Left ventricle myocardium superior (tissue), 1 donor: ENCODE measurements at regions not wholly inside any gene's neighbourhood (a gene's known extent, or its start where the extent isn't known, plus 50 kb on each side); places are given as distances from the start of the nearest gene placed in this dataset.

Experiments
- ATAC-seq: fragments of 200-7000 bp; cut with Tn5 transposase; one replicate; pipeline ENCODE4 v1.9.1; 2020; ENCODE audit warnings: mild to moderate bottlenecking, moderate library complexity
- DNase-seq: peaks from one replicate; pipeline ENCODE4 v3.0.0-alpha.2; 2020
- intact Hi-C: fragments of 100-400 bp; cut with micrococcal nuclease; formaldehyde crosslinking; loops from one replicate; pipeline ENCODE4 v1.11.0; 2022
- donor health status: DM: no; HTN: yes; CAD: no; lungs with severe emphysema.

DNA sequence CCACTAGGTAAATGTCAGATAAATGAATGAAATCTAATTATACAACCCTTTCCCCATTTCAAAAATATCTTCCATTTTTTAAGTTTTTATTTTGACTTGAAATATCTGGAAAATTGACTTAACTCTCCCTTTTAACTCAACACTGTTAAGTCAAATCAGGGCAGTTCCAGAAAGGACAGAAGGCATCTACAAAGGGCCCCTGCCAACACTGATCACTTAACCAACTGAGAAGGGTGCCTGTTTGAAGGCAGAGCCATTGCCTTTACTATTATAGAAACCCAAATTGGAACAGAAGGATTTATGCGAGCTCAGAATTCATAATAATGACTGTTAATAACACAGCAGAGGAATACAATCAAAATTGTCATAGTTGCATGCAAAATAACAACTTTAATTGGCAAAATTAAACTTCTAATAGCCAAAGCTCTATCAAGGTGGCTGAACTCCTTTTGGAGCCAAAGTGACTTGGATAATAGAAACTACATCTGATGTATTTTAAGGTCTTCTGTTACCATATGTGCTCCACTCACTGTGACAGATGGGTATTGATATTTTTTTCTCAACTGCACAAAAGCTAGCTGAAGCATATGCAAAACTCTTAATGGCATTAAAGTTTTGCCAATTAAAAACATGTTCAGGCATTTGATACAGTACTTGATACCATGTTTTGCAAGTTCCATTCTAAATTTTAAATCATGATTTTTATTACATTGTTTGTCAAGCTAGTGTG, 383.8 kb downstream of the NOVA1 start:
- intact Hi-C loops: no loop called here
- no peak for ATAC-seq
- DNase-seq: no peak

DNA sequence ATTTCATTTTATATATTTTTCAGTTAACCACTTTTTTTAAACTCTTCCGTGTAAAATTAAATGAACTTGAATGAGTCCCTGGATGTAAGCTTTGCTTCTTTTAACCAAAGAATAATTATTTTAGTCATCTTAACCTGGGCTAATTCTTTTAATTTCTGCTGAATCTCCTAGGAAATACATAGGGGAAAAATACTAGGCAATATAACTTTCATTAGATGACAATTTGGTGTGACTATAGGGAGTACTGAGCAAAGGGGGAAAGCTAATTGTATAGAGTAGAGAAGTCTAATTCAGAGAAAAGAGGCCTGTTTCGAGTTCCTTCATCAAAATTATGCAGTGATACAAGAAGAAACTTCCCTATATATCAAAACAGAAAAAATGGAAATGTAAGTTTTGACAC, 388.1 kb downstream of the NOVA1 start:
- intact Hi-C loops: no loop called here

DNA sequence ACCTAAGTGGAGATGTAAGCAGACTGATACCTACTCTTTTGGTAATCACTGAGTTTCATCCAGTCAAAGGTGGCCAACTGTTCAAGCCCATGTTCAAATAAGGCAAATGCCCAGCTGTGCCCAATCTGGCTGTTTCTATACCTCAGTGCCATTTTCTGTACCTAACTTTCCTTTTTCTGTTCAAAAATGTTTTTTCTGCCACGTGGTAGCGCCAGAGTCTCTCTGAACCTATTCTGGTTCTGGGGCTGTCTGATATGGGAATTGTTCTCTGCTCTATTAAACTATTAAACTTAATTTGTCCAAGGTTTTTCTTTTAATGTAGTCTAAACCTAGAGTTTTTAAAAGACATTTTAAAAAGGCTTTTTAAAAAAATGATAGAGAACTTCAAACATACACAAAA, 391.2 kb downstream of the NOVA1 start:
- intact Hi-C loops: no loop called here

More for the DNA sequence above, 388.1 kb downstream of the NOVA1 start:
- DNase-seq (no peak), ATAC-seq (no peak)

DNA sequence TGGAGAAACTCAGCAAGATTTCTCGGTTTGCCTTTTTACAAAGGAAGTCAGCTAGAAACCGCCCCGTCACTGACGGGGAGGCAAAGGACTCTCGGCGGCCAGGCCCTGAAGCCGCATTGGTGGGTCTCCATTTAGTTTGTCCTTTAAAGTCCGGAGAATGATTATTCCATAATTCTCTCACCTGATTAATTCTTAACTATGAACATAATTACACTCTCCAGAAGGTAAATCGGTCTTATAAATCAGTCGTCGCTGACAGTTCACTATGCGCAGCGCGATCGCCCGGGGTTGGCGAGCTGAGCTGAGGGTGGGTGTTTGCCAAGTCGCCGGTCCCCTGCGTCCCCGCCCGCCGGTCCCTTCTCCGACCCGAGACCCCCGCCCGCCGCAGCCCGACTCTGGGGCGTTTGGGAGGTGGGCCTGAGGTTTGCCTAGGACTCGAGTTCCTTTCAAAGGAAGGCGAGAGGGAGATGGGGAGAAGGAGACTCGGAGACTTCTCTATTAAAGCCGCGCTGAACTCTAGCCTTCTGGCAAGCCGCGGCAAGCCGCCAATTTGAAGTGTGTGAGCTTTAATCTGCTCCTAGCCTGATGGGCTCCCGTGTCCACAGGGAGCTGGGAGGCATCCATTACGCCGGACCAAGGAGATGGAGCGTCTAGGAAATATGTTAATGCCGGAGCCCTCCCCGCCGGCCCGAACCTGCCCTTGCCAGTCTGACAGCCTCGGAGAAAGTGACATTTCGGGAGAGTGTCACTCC, 392.9 kb downstream of the NOVA1 start:
- intact Hi-C loops: no loop called here
- peak; percentile 69 for DNase-seq

More for the DNA sequence above, 391.2 kb downstream of the NOVA1 start:
- no peak for ATAC-seq
- DNase-seq: no peak

DNA sequence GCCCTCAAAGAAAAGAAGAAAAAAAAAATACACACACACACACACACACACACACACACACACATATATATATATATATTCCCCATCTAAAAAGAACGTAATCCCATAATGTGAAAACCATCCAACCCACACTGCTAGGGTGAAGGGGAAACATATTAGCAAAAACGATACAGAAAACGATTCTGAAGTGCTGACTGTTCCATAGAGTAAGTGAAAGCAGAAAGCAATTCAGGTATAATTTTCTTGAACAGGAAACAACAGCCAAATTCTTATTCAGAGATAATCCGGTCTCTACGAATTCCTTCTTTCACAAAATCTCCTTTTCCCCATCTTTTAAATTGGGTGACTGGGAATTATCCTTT, 393.5 kb downstream of the NOVA1 start:
- ATAC-seq (no peak), DNase-seq (no peak)
- intact Hi-C loops: no loop called here

More for the DNA sequence above, 392.9 kb downstream of the NOVA1 start:
- peak; percentile 61 for ATAC-seq

DNA sequence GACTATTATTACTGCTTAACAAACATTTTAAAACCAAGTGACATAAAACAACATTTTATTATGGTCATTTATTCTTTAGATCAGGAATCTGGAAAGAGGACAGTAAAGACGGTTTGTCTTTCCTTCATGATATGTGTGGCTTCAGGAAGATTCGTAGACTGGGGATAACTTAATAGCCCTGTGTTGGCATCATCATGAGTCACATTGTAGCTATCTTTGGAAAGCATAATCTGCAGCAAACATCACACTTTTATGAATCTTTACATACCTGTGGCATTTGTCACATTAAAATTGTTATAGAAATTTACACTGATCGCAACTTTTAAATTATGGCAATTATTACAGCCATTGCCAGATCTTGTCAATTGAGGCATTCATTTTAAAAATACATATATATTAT, 397.1 kb downstream of the NOVA1 start:
- intact Hi-C loops: no loop called here
- DNase-seq (no peak), ATAC-seq (no peak)

DNA sequence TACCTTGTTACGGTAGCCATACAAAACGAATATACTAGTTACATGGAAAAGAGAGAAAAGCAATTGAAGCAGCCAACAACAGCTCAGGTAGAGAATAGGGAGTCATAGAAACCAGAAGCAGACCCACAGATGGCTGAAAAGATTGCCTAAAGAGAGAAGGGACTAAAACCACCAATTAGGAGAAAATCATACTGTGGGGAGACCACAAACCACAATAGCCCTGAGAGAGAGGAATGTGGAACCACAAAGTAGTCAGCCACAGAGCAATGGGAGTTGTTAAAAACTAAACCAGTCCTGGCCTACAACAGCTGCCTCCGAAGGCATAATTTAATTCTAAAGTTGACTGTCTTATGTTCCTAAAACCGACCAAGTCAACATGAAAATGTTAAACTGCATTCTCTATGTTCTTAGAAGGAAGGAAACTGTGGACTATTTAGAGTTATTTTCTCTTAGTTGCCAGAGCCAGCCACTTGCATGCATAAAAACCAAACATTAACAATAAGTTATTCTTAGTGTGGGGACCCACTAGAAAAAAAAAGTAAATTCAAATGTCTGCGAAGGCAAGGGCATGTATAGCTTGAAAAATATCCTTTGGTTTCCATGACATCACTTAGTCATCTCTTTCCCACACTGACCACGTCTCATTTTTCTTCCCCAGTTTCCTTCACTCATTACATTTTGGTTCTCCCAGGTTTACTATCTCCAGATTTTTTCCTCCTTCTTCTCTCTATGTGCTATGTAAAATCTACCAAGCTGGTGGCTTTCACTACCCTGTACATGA, 398.1 kb downstream of the NOVA1 start:
- intact Hi-C loops: no loop called here
- ATAC-seq (no peak), DNase-seq (no peak)

DNA sequence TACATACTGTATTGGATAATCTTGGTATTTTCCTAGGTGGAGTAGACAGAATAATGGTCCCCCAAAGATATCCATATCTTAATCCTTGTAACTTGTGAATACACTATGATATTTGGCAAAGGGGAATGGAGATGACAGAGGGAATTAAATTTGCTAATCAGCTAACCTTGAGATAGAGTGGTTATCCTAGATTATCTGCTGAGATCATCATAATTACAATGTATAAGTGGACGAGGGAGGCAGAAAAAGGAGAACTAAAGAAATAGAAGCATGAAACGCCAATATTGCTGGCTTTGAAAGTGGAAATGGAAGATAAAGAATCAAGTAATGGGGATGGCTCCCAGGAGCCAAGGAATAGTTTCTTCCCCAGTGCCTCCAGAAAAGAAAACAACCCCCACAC, 398.7 kb downstream of the NOVA1 start:
- ATAC-seq (no peak), DNase-seq (no peak)
- intact Hi-C loops: no loop called here

DNA sequence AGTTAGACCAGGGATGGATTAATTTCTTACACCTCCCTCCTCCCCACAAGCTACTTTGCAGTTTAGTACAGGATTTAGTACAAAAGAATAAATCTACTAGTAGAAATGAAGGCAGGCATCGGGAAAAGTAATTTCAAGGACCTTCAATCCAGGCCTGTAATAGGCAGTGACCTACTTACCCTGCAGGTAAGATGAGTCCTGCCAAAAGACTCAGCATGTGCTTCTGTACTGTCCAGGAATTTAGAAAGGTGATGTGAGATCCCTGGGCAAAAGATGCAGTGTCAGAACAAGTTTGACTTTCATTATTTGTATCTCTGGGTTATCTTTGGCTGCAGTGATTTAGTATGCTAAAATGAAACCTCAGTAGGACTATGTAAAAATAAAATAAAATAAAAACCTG, 403.0 kb downstream of the NOVA1 start:
- ATAC-seq (no peak), DNase-seq (no peak)
- intact Hi-C loops: no loop called here

DNA sequence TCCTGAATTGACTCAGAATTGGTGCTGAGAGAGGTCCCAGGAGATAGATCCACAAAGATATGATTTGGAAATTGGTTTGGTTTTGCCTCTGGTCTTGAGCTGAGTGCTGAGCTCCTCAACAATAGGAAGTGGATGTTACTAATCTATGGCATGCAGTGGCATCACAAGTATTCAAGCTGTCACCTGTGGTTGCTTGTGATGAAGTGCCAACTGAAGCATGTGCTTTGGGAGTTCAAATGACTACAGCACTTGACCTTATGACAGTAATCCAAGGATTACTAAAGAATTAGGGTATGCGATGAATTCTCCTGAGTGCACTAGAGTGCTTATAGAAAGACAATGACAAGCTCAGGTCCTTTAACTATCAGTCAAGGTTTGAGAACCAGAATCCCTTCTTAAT, 406.2 kb downstream of the NOVA1 start:
- intact Hi-C loops: no loop called here
- DNase-seq: no peak
- no peak for ATAC-seq

DNA sequence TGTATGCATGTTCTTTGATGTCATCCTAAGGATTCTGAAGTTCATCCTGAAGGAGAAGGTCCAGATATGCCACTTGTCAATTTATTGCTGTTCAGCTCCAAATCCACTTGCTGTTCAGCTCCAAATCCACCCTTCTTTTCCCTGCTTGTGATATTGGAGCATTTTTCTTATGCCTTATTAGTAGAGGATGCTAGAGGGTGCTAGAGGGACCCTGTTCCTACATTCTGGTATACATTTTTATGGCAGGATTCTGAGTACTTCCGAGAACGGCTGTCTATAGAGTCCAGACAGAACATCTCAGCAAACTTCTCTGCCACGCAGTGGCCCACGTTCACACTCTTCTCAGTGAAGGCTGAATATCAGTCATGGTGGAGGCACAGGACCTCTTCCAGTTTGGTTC, 406.7 kb downstream of the NOVA1 start:
- ATAC-seq (no peak), DNase-seq (no peak)
- intact Hi-C loops: no loop called here

DNA sequence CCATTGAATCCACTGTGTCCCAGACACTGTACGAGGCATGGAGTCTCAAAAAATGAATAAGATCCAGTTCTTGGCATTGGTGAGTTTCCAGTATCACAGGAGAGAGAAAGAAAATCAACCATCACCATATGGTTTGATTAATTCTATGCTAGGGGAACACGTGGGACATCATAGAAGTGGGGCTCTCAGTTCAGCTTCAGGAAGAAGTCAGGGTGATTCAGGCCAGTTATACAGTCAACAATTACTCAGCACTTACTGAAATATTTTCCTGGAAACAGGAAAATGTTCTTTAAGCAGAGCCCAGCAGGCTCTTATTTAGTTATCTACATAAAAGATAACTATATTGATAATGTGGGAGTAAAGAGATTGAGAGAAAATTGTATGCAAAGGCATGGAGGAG, 407.2 kb downstream of the NOVA1 start:
- intact Hi-C loops: no loop called here
- ATAC-seq (no peak), DNase-seq (no peak)

DNA sequence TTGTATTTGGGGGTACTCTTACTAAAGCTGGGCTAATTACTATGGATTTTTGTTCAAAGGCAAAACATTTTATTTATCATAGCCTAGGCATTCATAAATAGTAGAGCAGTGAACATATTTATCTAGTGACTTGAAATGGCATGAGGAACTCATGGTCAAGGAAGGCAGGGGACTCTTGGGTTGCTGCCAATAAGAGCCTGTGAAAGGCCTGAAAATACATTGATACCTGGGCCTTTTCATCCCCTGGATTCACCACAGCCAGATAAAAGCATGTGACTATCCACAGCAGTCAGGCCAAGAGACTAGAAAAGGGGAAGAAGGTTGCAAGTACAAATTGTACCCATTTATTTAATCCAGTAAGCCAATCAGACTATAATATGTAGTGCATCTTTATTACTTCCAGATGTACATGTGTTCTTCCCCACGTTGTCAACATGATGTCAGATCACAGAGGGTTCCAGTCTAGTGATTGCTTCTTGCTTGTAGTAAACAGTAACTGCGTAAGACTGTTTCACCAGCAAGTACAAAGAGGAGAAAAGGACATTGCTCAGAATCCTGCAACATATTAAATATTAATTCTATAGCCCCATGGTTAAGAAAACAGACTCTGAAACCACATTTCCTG, 409.7 kb downstream of the NOVA1 start:
- DNase-seq (no peak), ATAC-seq (peak; percentile 47)
- intact Hi-C loops: no loop called here

DNA sequence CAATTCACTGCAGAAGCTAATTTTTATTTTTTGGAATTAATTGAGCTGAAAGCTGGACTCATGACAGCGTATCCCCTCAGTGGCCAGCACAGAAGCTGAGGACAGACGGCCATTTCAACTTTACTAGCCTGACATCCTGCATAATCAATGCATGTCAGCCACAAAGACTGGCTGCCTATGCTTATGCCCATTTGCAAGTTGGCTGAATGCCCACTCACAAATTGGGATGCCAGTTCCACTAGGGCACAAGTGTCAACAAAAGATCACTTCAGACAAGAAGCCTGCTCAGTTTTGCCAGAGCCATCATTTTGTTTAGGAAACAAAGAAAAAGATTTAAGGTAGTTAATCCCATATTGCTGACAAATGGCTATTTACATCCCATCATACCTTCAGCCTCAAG, 417.6 kb downstream of the NOVA1 start:
- ATAC-seq (no peak), DNase-seq (no peak)
- intact Hi-C loops: no loop called here

DNA sequence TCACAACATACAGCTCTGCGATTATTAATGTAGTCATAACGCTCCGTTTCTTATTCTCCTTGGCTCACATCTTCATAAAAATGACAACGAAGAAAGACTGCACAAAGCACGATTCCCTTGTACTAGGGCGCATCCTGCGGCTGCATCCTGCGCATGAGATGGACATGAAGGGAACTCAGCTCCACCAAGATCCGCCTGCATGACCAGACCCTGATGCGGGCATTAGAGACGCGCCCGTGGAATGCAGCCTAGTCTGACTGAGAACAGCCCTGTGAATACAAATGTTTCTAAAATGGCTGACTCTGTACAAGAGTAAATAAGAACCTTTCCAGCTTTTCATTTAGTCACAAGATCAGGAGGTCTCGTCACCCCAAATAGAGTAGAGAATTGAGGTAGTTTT, 422.2 kb downstream of the NOVA1 start:
- ATAC-seq: no peak
- no peak for DNase-seq
- intact Hi-C loops: no loop called here

DNA sequence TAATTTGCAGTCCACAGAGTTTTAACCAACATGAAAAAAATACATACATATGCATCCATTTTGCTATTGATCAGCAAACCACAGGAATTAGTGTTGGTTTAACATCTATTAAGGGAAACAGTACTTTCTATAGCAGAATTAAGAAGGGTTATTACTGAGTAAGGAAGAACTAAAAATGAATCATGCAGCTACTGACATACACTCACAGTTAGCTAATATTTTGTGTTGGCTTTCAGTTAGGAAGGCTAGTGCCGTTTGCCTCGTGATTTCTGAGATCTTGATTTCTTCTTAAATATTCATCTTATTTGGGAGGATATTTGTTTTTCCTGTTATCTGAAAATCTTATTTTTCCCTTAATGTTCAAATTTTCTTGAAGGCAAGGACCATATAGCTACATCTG, 423.4 kb downstream of the NOVA1 start:
- intact Hi-C loops: no loop called here
- no peak for DNase-seq
- no peak for ATAC-seq

DNA sequence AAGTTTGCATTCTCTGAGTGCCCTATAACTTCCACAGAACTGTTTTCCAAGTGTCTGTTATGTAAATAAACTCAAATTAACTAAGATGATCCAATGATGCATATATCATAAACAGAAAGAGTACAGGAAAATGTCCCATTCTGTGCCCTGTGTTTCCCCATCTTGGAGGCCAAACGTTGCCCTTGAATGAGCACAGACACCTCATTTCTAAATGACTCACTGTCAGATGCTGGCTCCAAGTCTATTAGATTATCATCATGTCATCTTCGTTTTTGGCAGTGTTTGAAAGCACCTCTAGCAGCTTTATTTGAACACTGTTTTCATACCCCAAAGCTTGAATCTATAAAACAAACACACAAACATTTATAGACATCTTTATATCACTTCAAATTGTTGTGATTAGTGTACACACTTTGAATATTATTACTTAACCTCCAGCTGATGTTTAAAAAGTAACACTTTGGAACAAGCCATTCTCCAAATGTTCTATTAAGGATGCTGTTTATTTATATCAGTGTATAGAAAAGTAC, 424.2 kb downstream of the NOVA1 start:
- ATAC-seq (no peak), DNase-seq (no peak)
- intact Hi-C loops: no loop called here

DNA sequence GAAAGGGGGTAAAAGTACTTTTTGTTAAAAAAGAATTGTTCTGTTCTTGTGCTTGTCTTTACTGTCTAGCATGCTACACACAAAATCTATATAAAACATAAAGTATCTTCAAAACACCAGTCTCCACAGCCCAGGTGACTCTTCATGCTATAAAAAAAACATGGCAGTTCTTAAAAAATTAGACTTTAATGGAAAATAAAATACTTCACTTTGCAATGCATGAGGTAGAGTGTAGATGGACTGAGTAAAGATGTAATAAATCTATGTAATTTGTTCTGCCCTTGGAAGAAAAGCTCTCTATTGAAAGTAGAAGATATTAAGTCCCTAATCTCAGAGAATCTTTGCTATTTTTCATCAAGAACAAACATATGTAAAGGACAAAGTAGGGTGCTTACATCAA, 425.4 kb downstream of the NOVA1 start:
- no peak for ATAC-seq
- DNase-seq: no peak
- intact Hi-C loops: no loop called here

DNA sequence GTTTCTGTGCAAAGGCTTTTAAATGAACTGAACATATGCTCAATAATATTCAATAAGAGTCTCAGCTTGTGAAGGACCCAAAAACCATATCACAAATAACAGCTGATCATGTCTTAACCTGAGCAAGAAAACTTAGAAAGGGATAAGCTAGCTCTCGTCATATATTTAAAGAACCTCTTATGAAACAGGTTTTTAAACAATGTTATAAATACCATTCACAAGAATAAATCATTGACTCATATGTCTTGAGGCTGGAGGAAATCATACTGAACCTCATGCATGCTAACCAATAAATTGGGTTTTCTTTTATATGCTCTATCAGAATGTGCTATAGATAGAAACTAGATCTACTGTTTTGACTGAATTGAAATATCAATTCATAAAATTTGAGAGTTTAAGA, 426.9 kb downstream of the NOVA1 start:
- DNase-seq (no peak), ATAC-seq (no peak)
- intact Hi-C loops: no loop called here

DNA sequence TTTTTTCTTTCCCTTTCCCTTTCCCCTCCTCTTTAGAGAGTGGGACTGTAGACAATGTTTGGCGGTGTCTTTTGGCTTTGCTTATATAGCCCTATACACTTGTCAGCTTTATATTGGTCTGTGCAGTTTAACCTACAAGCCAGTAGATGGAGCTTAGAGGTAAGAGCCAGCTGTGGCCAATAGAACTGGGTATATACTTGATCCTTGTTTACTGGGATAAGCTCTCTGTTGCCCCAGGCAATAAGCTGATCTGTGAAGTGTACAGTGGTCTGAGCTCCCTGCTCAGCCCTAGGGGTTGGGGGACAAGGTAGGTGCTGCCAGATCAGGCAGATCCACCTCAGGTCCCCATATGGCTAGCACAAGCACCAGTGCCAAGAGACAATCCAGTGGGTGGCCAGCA, 434.1 kb downstream of the NOVA1 start:
- DNase-seq: no peak
- no peak for ATAC-seq
- intact Hi-C loops: no loop called here
